Colonic mucosa (tissue), 4 donors: ENCODE measurements at regions not wholly inside any gene's neighbourhood (a gene's known extent, or its start where the extent isn't known, plus 50 kb on each side); places are given as distances from the start of the nearest gene placed in this dataset.

Experiments
- DNase-seq: peaks from one replicate; pipeline ENCODE4 v3.0.0-alpha.2; 2020
- H3K27ac ChIP-seq: fragments of 200-600 bp; one replicate; pipeline ENCODE4 v1.8.0; 2021
- H3K27me3 ChIP-seq: fragments of 200-600 bp; one replicate; pipeline ENCODE4 v1.8.0; 2021
- H3K36me3 ChIP-seq: fragments of 200-600 bp; one replicate; pipeline ENCODE4 v1.8.0; 2021
- H3K4me1 ChIP-seq: fragments of 200-600 bp; one replicate; pipeline ENCODE4 v1.8.0; 2021; ENCODE audit warnings: mild to moderate bottlenecking
- H3K4me3 ChIP-seq: fragments of 200-600 bp; one replicate; pipeline ENCODE4 v1.8.0; 2021
- H3K9ac ChIP-seq, 2 donors: one replicate each; pipeline ENCODE4 v1.7.0; 2013; ENCODE audit warnings: control low read depth in 2 of 2, low read depth in 2 of 2, low read length in 2 of 2
- H3K9me3 ChIP-seq: fragments of 200-600 bp; one replicate; pipeline ENCODE4 v1.8.0; 2021
- CTCF ChIP-seq: fragments of 200-600 bp; IDR thresholded peaks from one replicate; pipeline ENCODE4 v1.8.0; 2022; ENCODE audit warnings: antibody characterized with exemption, mild to moderate bottlenecking
- intact Hi-C: fragments of 100-400 bp; cut with DNase I; formaldehyde crosslinking; loops from one replicate; pipeline ENCODE4 v1.14.1; 2022
- donor health status: healthy.
- donor health status: DM: no; HTN: no; CAD: no.
- donor health status: DM: no; HTN: no; CAD: no.

GRCh38 chrX:107571296-107571998, 56.9 kb upstream of the PRPS1 start:
- intact Hi-C loops, result no loop called here
- Histone ChIP-seq H3K36me3 (no peaks in the 10 kb centered on the region), H3K4me3 (no peak overlapping the region), H3K9me3 (no peaks in the 10 kb centered on the region), H3K27me3 (peaks cover 4% of the 10 kb centered on the region), H3K27ac (no peak overlapping the region), H3K9ac (no peak overlapping the region), H3K4me1 (no peaks in the 10 kb centered on the region)
- DNase-seq, result no peak
- TF ChIP-seq CTCF, result no peak

- Histone ChIP-seq H3K9me3 (no peaks in the 10 kb centered on the region), H3K36me3 (no peaks in the 10 kb centered on the region), H3K9ac (no peak overlapping the region), H3K4me1 (no peaks in the 10 kb centered on the region), H3K4me3 (no peak overlapping the region), H3K27me3 (peaks cover 4% of the 10 kb centered on the region), H3K27ac (no peak overlapping the region)
- intact Hi-C loops, result no loop called here
- TF ChIP-seq CTCF, result no peak
- DNase-seq, result no peak
These were observed 55.3 kb upstream of the PRPS1 start for GRCh38 chrX:107573016-107573415.

GRCh38 chrX:107574054-107574683, 54.1 kb upstream of the PRPS1 start:
- intact Hi-C loops, result no loop called here
- H3K27ac ChIP-seq, result no peak overlapping the region
- no peak overlapping the region for H3K9ac ChIP-seq
- peaks cover 4% of the 10 kb centered on the region for H3K27me3 ChIP-seq
- no peak for TF ChIP-seq CTCF
- H3K4me1 ChIP-seq, result no peaks in the 10 kb centered on the region
- no peaks in the 10 kb centered on the region for H3K36me3 ChIP-seq
- H3K9me3 ChIP-seq, result no peaks in the 10 kb centered on the region
- H3K4me3 ChIP-seq, result no peak overlapping the region
- no peak for DNase-seq

- TF ChIP-seq CTCF, result no peak
- Histone ChIP-seq H3K4me3 (no peak overlapping the region), H3K36me3 (no peaks in the 10 kb centered on the region), H3K9ac (no peak overlapping the region), H3K27ac (no peak overlapping the region), H3K9me3 (no peaks in the 10 kb centered on the region), H3K4me1 (no peaks in the 10 kb centered on the region), H3K27me3 (peaks cover 4% of the 10 kb centered on the region)
- no peak for DNase-seq
- intact Hi-C loops, result no loop called here
These were observed 53.6 kb upstream of the PRPS1 start for GRCh38 chrX:107574711-107575110.

- no peak for TF ChIP-seq CTCF
- Histone ChIP-seq H3K27me3 (peaks cover 4% of the 10 kb centered on the region), H3K9me3 (no peaks in the 10 kb centered on the region), H3K36me3 (no peaks in the 10 kb centered on the region), H3K27ac (no peak overlapping the region), H3K9ac (no peak overlapping the region), H3K4me1 (no peaks in the 10 kb centered on the region), H3K4me3 (no peak overlapping the region)
- DNase-seq, result no peak
- intact Hi-C loops, result no loop called here
These were observed 51.9 kb upstream of the PRPS1 start for GRCh38 chrX:107576392-107576791.
